WTC11 (cell line): ENCODE measurements at regions not wholly inside any gene's neighbourhood (a gene's known extent, or its start where the extent isn't known, plus 50 kb on each side); places are given as distances from the start of the nearest gene placed in this dataset.

ENCODE experiments used
- CREB1 ChIP-seq: sonication (generic); formaldehyde crosslinking; IDR thresholded peaks from 2 replicates; pipeline ENCODE4 v1.8.0; 2023; ENCODE audit warnings: mild to moderate bottlenecking, missing genetic modification reagents
- ZNF121 ChIP-seq: sonication (generic); formaldehyde crosslinking; IDR thresholded peaks from 2 replicates; pipeline ENCODE4 v1.8.0; 2023; ENCODE audit warnings: missing genetic modification reagents
- TF ChIP-seq, protein P1 (sequence below): fragments of 200-600 bp; IDR thresholded peaks from 2 replicates; pipeline ENCODE4 v1.8.0; 2022; ENCODE audit warnings: antibody characterized with exemption
- TF ChIP-seq, protein P2 (sequence below): sonication (generic); formaldehyde crosslinking; IDR thresholded peaks from 2 replicates; pipeline ENCODE4 v1.8.0; 2022; ENCODE audit warnings: mild to moderate bottlenecking, missing genetic modification reagents
- TF ChIP-seq, protein P3 (sequence below): sonication (generic); formaldehyde crosslinking; conservative IDR thresholded peaks from 2 replicates; pipeline ENCODE4 v1.8.1; 2023; ENCODE audit warnings: mild to moderate bottlenecking, low read depth, missing genetic modification reagents, moderate library complexity

DNA sequence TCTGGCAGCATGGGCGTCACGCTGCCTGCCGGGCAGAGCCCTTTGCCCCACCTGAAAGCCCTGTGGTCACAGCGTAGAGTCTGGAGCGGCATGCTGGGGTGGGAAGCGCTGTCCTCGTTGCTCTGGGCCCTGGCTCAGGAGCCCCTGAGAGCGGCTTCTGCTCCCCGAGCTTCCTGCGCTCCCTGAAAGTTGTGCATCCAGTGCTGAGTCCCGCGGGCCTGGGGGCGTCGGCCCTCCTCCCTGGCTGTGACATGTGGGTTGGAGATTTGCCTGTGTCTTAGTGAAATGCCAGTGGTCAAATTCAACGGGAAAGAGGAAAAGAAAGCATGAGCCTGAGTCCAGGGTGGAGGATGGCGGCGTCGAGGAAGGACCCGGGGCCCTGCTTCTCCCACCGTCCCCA lies 1208.0 kb downstream of the BRD1 start:
- TF ChIP-seq, protein P1, sequence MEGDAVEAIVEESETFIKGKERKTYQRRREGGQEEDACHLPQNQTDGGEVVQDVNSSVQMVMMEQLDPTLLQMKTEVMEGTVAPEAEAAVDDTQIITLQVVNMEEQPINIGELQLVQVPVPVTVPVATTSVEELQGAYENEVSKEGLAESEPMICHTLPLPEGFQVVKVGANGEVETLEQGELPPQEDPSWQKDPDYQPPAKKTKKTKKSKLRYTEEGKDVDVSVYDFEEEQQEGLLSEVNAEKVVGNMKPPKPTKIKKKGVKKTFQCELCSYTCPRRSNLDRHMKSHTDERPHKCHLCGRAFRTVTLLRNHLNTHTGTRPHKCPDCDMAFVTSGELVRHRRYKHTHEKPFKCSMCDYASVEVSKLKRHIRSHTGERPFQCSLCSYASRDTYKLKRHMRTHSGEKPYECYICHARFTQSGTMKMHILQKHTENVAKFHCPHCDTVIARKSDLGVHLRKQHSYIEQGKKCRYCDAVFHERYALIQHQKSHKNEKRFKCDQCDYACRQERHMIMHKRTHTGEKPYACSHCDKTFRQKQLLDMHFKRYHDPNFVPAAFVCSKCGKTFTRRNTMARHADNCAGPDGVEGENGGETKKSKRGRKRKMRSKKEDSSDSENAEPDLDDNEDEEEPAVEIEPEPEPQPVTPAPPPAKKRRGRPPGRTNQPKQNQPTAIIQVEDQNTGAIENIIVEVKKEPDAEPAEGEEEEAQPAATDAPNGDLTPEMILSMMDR, result no peak
- TF ChIP-seq ZNF121 (CRISPR knock-in tag) (no peak), CREB1 (CRISPR knock-in tag) (no peak)
- TF ChIP-seq, protein P2, sequence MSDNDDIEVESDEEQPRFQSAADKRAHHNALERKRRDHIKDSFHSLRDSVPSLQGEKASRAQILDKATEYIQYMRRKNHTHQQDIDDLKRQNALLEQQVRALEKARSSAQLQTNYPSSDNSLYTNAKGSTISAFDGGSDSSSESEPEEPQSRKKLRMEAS, result no peak
- TF ChIP-seq, protein P3, sequence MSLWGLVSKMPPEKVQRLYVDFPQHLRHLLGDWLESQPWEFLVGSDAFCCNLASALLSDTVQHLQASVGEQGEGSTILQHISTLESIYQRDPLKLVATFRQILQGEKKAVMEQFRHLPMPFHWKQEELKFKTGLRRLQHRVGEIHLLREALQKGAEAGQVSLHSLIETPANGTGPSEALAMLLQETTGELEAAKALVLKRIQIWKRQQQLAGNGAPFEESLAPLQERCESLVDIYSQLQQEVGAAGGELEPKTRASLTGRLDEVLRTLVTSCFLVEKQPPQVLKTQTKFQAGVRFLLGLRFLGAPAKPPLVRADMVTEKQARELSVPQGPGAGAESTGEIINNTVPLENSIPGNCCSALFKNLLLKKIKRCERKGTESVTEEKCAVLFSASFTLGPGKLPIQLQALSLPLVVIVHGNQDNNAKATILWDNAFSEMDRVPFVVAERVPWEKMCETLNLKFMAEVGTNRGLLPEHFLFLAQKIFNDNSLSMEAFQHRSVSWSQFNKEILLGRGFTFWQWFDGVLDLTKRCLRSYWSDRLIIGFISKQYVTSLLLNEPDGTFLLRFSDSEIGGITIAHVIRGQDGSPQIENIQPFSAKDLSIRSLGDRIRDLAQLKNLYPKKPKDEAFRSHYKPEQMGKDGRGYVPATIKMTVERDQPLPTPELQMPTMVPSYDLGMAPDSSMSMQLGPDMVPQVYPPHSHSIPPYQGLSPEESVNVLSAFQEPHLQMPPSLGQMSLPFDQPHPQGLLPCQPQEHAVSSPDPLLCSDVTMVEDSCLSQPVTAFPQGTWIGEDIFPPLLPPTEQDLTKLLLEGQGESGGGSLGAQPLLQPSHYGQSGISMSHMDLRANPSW (CRISPR knock-in tag), result no peak
